GM18907 (cell line): ENCODE measurements at regions not wholly inside any gene's neighbourhood (a gene's known extent, or its start where the extent isn't known, plus 50 kb on each side); places are given as distances from the start of the nearest gene placed in this dataset.

Experiments
- ATAC-seq: cut with Tn5 transposase; IDR thresholded peaks from one replicate; pipeline ENCODE4 v1.9.1; 2021; ENCODE audit warnings: mild to moderate bottlenecking, moderate library complexity; ENCODE audit not compliant: unreplicated experiment

- ATAC-seq = no peak
These were observed 181.3 kb upstream of the SPAG17 start for GRCh38 chr1:118366286-118366685.

GRCh38 chr1:118364882-118365281 lies 179.9 kb upstream of the SPAG17 start:
- ATAC-seq = no peak

- no peak for ATAC-seq
These were observed 178.4 kb upstream of the SPAG17 start for GRCh38 chr1:118363396-118363795.

- no peak for ATAC-seq
These were observed 175.8 kb upstream of the SPAG17 start for GRCh38 chr1:118360817-118361216.

GRCh38 chr1:118346936-118347335 lies 161.9 kb upstream of the SPAG17 start:
- ATAC-seq = no peak

GRCh38 chr1:118340928-118341910 lies 156.2 kb upstream of the SPAG17 start:
- no peak for ATAC-seq

GRCh38 chr1:118339400-118340124 lies 154.5 kb upstream of the SPAG17 start:
- ATAC-seq = no peak

- ATAC-seq = no peak
These were observed 153.9 kb upstream of the SPAG17 start for GRCh38 chr1:118338936-118339335.

GRCh38 chr1:118337346-118337745 lies 152.3 kb upstream of the SPAG17 start:
- ATAC-seq = no peak

- peak; percentile 95 for ATAC-seq
These were observed 150.3 kb upstream of the SPAG17 start for GRCh38 chr1:118335331-118335732.

- no peak for ATAC-seq
These were observed 149.5 kb upstream of the SPAG17 start for GRCh38 chr1:118334506-118334905.

GRCh38 chr1:118333601-118334210 lies 148.7 kb upstream of the SPAG17 start:
- ATAC-seq = no peak

GRCh38 chr1:118326960-118327629 lies 142.1 kb upstream of the SPAG17 start:
- ATAC-seq = no peak

- no peak for ATAC-seq
These were observed 140.7 kb upstream of the SPAG17 start for GRCh38 chr1:118325550-118326225.

- ATAC-seq = no peak
These were observed 138.2 kb upstream of the SPAG17 start for GRCh38 chr1:118323246-118323645.

GRCh38 chr1:118322331-118322730 lies 137.3 kb upstream of the SPAG17 start:
- ATAC-seq = no peak

GRCh38 chr1:118321840-118322239 lies 136.8 kb upstream of the SPAG17 start:
- ATAC-seq = no peak

- ATAC-seq = no peak
These were observed 133.0 kb upstream of the SPAG17 start for GRCh38 chr1:118317842-118318614.

GRCh38 chr1:118306851-118307250 lies 121.8 kb upstream of the SPAG17 start:
- no peak for ATAC-seq
